ENCODE measurements at regions not wholly inside any gene's neighbourhood (a gene's known extent, or its start where the extent isn't known, plus 50 kb on each side); places are given as distances from the start of the nearest gene placed in this dataset.

- TF ChIP-seq REST (IDR thresholded peaks at IDR 0.05; ENCODE audit: unreplicated experiment) (no peak), CREB1 (CRISPR knock-in tag; IDR thresholded peaks at IDR 0.05; ENCODE audit: low read depth) (no peak), ETS1 (IDR thresholded peaks at IDR 0.05) (no peak), CTCF (conservative IDR thresholded peaks at IDR 0.05; ENCODE audit: low read depth in 2 of 2) (no peak), STAT1 (IDR thresholded peaks at IDR 0.05; ENCODE audit: unreplicated experiment) (no peak), ZNF114 (CRISPR knock-in tag; IDR thresholded peaks at IDR 0.05) (no peak), POLR2AphosphoS5 (IDR thresholded peaks at IDR 0.05; ENCODE audit: low read depth) (no peak), JUNB (IDR thresholded peaks at IDR 0.05; ENCODE audit: unreplicated experiment) (no peak), ZNF331 (CRISPR knock-in tag; IDR thresholded peaks at IDR 0.05; ENCODE audit: low read depth) (no peak), EZH2phosphoT487 (IDR thresholded peaks at IDR 0.05; ENCODE audit: unreplicated experiment) (no peak)
These were observed 344.2 kb upstream of the CCNH start (continued) for GRCh38 chr5:87756951-87757350.

- no peak overlapping the region for H2AFZ ChIP-seq
- Mint-ChIP-seq H3K27me3 (ENCODE audit: insufficient read depth, low read depth, poor library complexity) (no peaks in the 10 kb centered on the region), H3K27ac (no peak overlapping the region), H3K9me3 (no peaks in the 10 kb centered on the region), H3K4me3 (peak overlapping the region; percentile 7; the same call in 2 of the 3 replicates), H3K36me3 (ENCODE audit: low read depth) (no peaks in the 10 kb centered on the region), H3K4me1 (peaks cover 27% of the 10 kb centered on the region)
- no peaks in the 10 kb centered on the region for H3F3A ChIP-seq (replicated peaks; ENCODE audit: low read depth)
- H3K4me1 ChIP-seq (ENCODE audit: insufficient read depth) = peaks cover 34% of the 10 kb centered on the region
- no peaks in the 10 kb centered on the region for H3K27me3 ChIP-seq (ENCODE audit: insufficient read depth)
- H3K27ac ChIP-seq (ENCODE audit: low read depth) = 0 out of 2 replicates have a peak overlapping the region, but pooled peaks have one; percentile 6
- TF ChIP-seq EZH2 (IDR thresholded peaks at IDR 0.05; ENCODE audit: low read depth, unreplicated experiment) (no peak), CREB1 (CRISPR knock-in tag; IDR thresholded peaks at IDR 0.05; ENCODE audit: low read depth) (no peak), NANOG (IDR thresholded peaks at IDR 0.05; ENCODE audit: borderline replicate concordance) (peak; percentile 55; the same call in 1 of the 2 replicates), STAT1 (IDR thresholded peaks at IDR 0.05; ENCODE audit: unreplicated experiment) (no peak), ZNF462 (CRISPR knock-in tag; IDR thresholded peaks at IDR 0.05) (peak; percentile 97)
- H3K4me2 ChIP-seq = peak overlapping the region; percentile 37; the same call in 1 of the 2 replicates
- peak overlapping the region; percentile 5; the same call in 1 of the 2 replicates for H3K4me3 ChIP-seq
- H3K36me3 ChIP-seq (ENCODE audit: insufficient read depth) = no peaks in the 10 kb centered on the region
- DNase-seq (ENCODE audit: low spot score) (peak; percentile 72), ATAC-seq (peak; percentile 86)
- H3K79me2 ChIP-seq (replicated peaks; ENCODE audit: insufficient read depth) = no peaks in the 10 kb centered on the region
- no peaks in the 10 kb centered on the region for H3K9me2 ChIP-seq (ENCODE audit: insufficient read depth)
- no peaks in the 10 kb centered on the region for H4K20me1 ChIP-seq (replicated peaks; ENCODE audit: insufficient read depth)
These were observed 342.6 kb upstream of the CCNH start for GRCh38 chr5:87755360-87755759.

Data from GM23338 (cell line).